Mesenchymal stem cell (in vitro differentiated cells and primary cell): ENCODE measurements at regions not wholly inside any gene's neighbourhood (a gene's known extent, or its start where the extent isn't known, plus 50 kb on each side); places are given as distances from the start of the nearest gene placed in this dataset.

Experiments used
- DNase-seq: peaks from one replicate; pipeline ENCODE4 v3.0.0-alpha.2; 2013
- H2AFZ ChIP-seq: one replicate; pipeline ENCODE4 v1.6.1; 2013; ENCODE audit warnings: low read depth, mild to moderate bottlenecking, control low read depth, inconsistent platforms, low read length, moderate library complexity
- H2AK5ac ChIP-seq: 2 replicates; pipeline ENCODE4 v1.6.1; 2013; ENCODE audit warnings: low read length, moderate library complexity, mild to moderate bottlenecking, inconsistent platforms; ENCODE audit not compliant: severe bottlenecking
- H2BK120ac ChIP-seq: one replicate; pipeline ENCODE4 v1.6.1; 2013; ENCODE audit warnings: low read depth, mild to moderate bottlenecking, inconsistent platforms, low read length, moderate library complexity
- H2BK12ac ChIP-seq, 2 experiments: one replicate each; pipeline ENCODE4 v1.6.1; 2013; ENCODE audit warnings: inconsistent platforms in 2 of 2, low read length in 2 of 2, mild to moderate bottlenecking in 2 of 2, moderate library complexity in 2 of 2, control low read depth in 1 of 2
- H2BK15ac ChIP-seq: one replicate; pipeline ENCODE4 v1.6.1; 2013; ENCODE audit warnings: mild to moderate bottlenecking, low read depth, inconsistent platforms; ENCODE audit not compliant: poor library complexity, severe bottlenecking
- H2BK5ac ChIP-seq: 2 replicates; pipeline ENCODE4 v1.6.1; 2013; ENCODE audit warnings: low read depth, mild to moderate bottlenecking, low read length, control low read depth, inconsistent platforms; ENCODE audit not compliant: poor library complexity, severe bottlenecking
- H3K14ac ChIP-seq, 2 experiments: one replicate each; pipeline ENCODE4 v1.6.1; 2013; ENCODE audit warnings: inconsistent platforms in 2 of 2, low read length in 2 of 2, control low read depth in 1 of 2, mild to moderate bottlenecking in 1 of 2, moderate library complexity in 1 of 2
- H3K18ac ChIP-seq, 2 experiments: one replicate each; pipeline ENCODE4 v1.6.1; 2013; ENCODE audit warnings: inconsistent platforms in 2 of 2, low read length in 2 of 2, control low read depth in 1 of 2, low read depth in 1 of 2, mild to moderate bottlenecking in 1 of 2
- H3K23ac ChIP-seq, 2 experiments: one replicate each; pipeline ENCODE4 v1.6.1; 2013; ENCODE audit warnings: inconsistent platforms in 2 of 2, low read length in 2 of 2, mild to moderate bottlenecking in 2 of 2, moderate library complexity in 2 of 2, control low read depth in 1 of 2
- H3K27ac ChIP-seq: 2 replicates; pipeline ENCODE4 v1.5.1; 2013; ENCODE audit warnings: mild to moderate bottlenecking, moderate library complexity, low read length, control low read depth, inconsistent platforms; ENCODE audit not compliant: poor library complexity, severe bottlenecking
- H3K27me3 ChIP-seq, 2 experiments: 2 replicates each; pipeline versions ENCODE4 v1.6.1 to v1.7.0; 2013; ENCODE audit warnings: low read length in 2 of 2, mild to moderate bottlenecking in 2 of 2, moderate library complexity in 2 of 2, control low read depth in 1 of 2, inconsistent platforms in 1 of 2; ENCODE audit not compliant: control insufficient read depth in 1 of 2, insufficient read depth in 1 of 2
- H3K36me3 ChIP-seq, 2 experiments: 2 replicates each; pipeline versions ENCODE4 v1.6.1 to v1.7.0; 2013; ENCODE audit warnings: low read length in 2 of 2, control low read depth in 1 of 2, inconsistent platforms in 1 of 2, low read depth in 1 of 2, mild to moderate bottlenecking in 1 of 2; ENCODE audit not compliant: insufficient read depth in 2 of 2, control insufficient read depth in 1 of 2
- H3K4ac ChIP-seq, 2 experiments: one replicate each; pipeline ENCODE4 v1.6.1; 2013; ENCODE audit warnings: inconsistent platforms in 2 of 2, low read length in 2 of 2, mild to moderate bottlenecking in 2 of 2, moderate library complexity in 2 of 2, control low read depth in 1 of 2, low read depth in 1 of 2
- H3K4me1 ChIP-seq: 2 replicates; pipeline ENCODE4 v1.6.1; 2013; ENCODE audit warnings: low read depth, low read length, control low read depth; ENCODE audit not compliant: control insufficient read depth, insufficient read depth
- H3K4me2 ChIP-seq: 2 replicates; pipeline ENCODE4 v1.6.1; 2013; ENCODE audit warnings: low read length, mild to moderate bottlenecking, inconsistent platforms; ENCODE audit not compliant: poor library complexity, severe bottlenecking
- H3K4me3 ChIP-seq, 2 experiments: 2 replicates each; pipeline versions ENCODE4 v1.5.1 to v1.7.0; 2013; ENCODE audit warnings: low read length in 2 of 2, mild to moderate bottlenecking in 2 of 2, control low read depth in 1 of 2, low read depth in 1 of 2; ENCODE audit not compliant: insufficient read depth in 1 of 2
- H3K79me1 ChIP-seq: replicated peaks from 2 replicates; pipeline ENCODE4 v1.6.1; 2013; ENCODE audit warnings: mild to moderate bottlenecking, control low read depth, low read length, inconsistent platforms; ENCODE audit not compliant: poor library complexity, severe bottlenecking
- H3K9ac ChIP-seq: 2 replicates; pipeline ENCODE4 v1.7.0; 2013; ENCODE audit warnings: mild to moderate bottlenecking, low read length, moderate library complexity
- H3K9me3 ChIP-seq: 2 replicates; pipeline ENCODE4 v1.7.0; 2013; ENCODE audit warnings: mild to moderate bottlenecking, low read length; ENCODE audit not compliant: control insufficient read depth
- H4K8ac ChIP-seq: one replicate; pipeline ENCODE4 v1.6.1; 2013; ENCODE audit warnings: inconsistent platforms, mild to moderate bottlenecking, low read length, moderate library complexity
- H4K91ac ChIP-seq: one replicate; pipeline ENCODE4 v1.6.1; 2013; ENCODE audit warnings: mild to moderate bottlenecking, low read length, inconsistent platforms
- WGBS: methylation state at CpG from one replicate; pipeline ENCODE4 v1.1.7; 2013; ENCODE audit warnings: mixed read lengths; 5-methylcytosine and 5-hydroxymethylcytosine counted together

GRCh38 chr18:46373791-46374190 lies 269.6 kb downstream of the HAUS1 start:
- no peaks in the 10 kb centered on the region for H3K36me3 ChIP-seq
- H3K9me3 ChIP-seq, result no peaks in the 10 kb centered on the region
- DNase-seq, result no peak
- H2AFZ ChIP-seq, result no peak overlapping the region
- H3K4me3 ChIP-seq, result no peak overlapping the region
- H4K8ac ChIP-seq, result no peak overlapping the region
- H3K4ac ChIP-seq, result no peak overlapping the region
- H2BK12ac ChIP-seq, result no peak overlapping the region
- H3K27me3 ChIP-seq, result peaks cover 17 to 19% of the 10 kb centered on the region in 2 experiments
- H4K91ac ChIP-seq, result no peak overlapping the region
- no peak overlapping the region for H3K18ac ChIP-seq
- H2AK5ac ChIP-seq, result no peak overlapping the region
- no peaks in the 10 kb centered on the region for H3K79me1 ChIP-seq
- H3K14ac ChIP-seq, result no peak overlapping the region
- H3K4me1 ChIP-seq, result no peaks in the 10 kb centered on the region
- H3K27ac ChIP-seq, result no peak overlapping the region
- H3K9ac ChIP-seq, result no peak overlapping the region
- no peak overlapping the region for H2BK120ac ChIP-seq
- no peak overlapping the region for H3K23ac ChIP-seq
- H3K4me2 ChIP-seq, result no peak overlapping the region
- H2BK5ac ChIP-seq, result no peak overlapping the region
- no peak overlapping the region for H2BK15ac ChIP-seq
- whole genome bisulfite sequencing, result 63% methylated on average over 5 of the region's 7 CpGs

- no peak for DNase-seq
- H2BK12ac ChIP-seq, result no peak overlapping the region
- no peak overlapping the region for H3K18ac ChIP-seq
- no peak overlapping the region for H4K91ac ChIP-seq
- H2AFZ ChIP-seq, result no peak overlapping the region
- no peaks in the 10 kb centered on the region for H3K9me3 ChIP-seq
- H2BK15ac ChIP-seq, result no peak overlapping the region
- H3K4me1 ChIP-seq, result no peaks in the 10 kb centered on the region
- no peak overlapping the region for H4K8ac ChIP-seq
- H3K4ac ChIP-seq, result no peak overlapping the region
- no peak overlapping the region for H3K4me3 ChIP-seq
- H3K79me1 ChIP-seq, result no peaks in the 10 kb centered on the region
- H3K23ac ChIP-seq, result no peak overlapping the region
- no peak overlapping the region for H3K9ac ChIP-seq
- no peak overlapping the region for H2AK5ac ChIP-seq
- no peak overlapping the region for H3K4me2 ChIP-seq
- 57% methylated on average over 5 of the region's 6 CpGs for WGBS
- no peaks in the 10 kb centered on the region for H3K36me3 ChIP-seq
- H2BK5ac ChIP-seq, result no peak overlapping the region
- no peak overlapping the region for H2BK120ac ChIP-seq
- no peak overlapping the region for H3K14ac ChIP-seq
- no peak overlapping the region for H3K27ac ChIP-seq
- H3K27me3 ChIP-seq, result peaks cover 19 to 22% of the 10 kb centered on the region in 2 experiments
Measured at GRCh38 chr18:46374850-46375249, 270.7 kb downstream of the HAUS1 start.

- Histone ChIP-seq H3K9me3 (no peaks in the 10 kb centered on the region), H3K23ac (no peak overlapping the region), H3K14ac (no peak overlapping the region), H3K4ac (no peak overlapping the region), H2BK15ac (no peak overlapping the region), H3K36me3 (no peaks in the 10 kb centered on the region), H3K4me2 (no peak overlapping the region), H2BK120ac (no peak overlapping the region), H3K27ac (no peak overlapping the region), H3K79me1 (no peaks in the 10 kb centered on the region), H4K91ac (no peak overlapping the region), H3K18ac (no peak overlapping the region), H3K27me3 (peaks cover 6 to 15% of the 10 kb centered on the region in 2 experiments), H2AFZ (no peak overlapping the region), H2AK5ac (no peak overlapping the region), H2BK12ac (no peak overlapping the region), H3K4me1 (no peaks in the 10 kb centered on the region), H4K8ac (no peak overlapping the region), H2BK5ac (no peak overlapping the region), H3K9ac (no peak overlapping the region), H3K4me3 (no peak overlapping the region)
- 87% methylated on average over 1 of the region's 1 CpG for WGBS
- DNase-seq, result no peak
Measured at GRCh38 chr18:46377557-46377956, 273.4 kb downstream of the HAUS1 start.

- WGBS, result 72% methylated on average over 10 of the region's 12 CpGs
- Histone ChIP-seq H3K9me3 (no peaks in the 10 kb centered on the region), H3K27me3 (peaks cover 6 to 15% of the 10 kb centered on the region in 2 experiments), H3K36me3 (no peaks in the 10 kb centered on the region), H3K79me1 (no peaks in the 10 kb centered on the region), H2BK120ac (no peak overlapping the region), H3K4me2 (no peak overlapping the region), H3K9ac (no peak overlapping the region), H3K4ac (no peak overlapping the region), H3K23ac (no peak overlapping the region), H3K18ac (no peak overlapping the region), H2AK5ac (no peak overlapping the region), H4K91ac (no peak overlapping the region), H3K4me3 (no peak overlapping the region), H2AFZ (no peak overlapping the region), H2BK12ac (no peak overlapping the region), H3K27ac (no peak overlapping the region), H3K4me1 (no peaks in the 10 kb centered on the region), H2BK15ac (no peak overlapping the region), H2BK5ac (no peak overlapping the region), H3K14ac (no peak overlapping the region), H4K8ac (no peak overlapping the region)
- no peak for DNase-seq
Measured at GRCh38 chr18:46378126-46378863, 274.1 kb downstream of the HAUS1 start.
